HG02798 (cell line): ENCODE measurements at regions not wholly inside any gene's neighbourhood (a gene's known extent, or its start where the extent isn't known, plus 50 kb on each side); places are given as distances from the start of the nearest gene placed in this dataset.
"Not testable (repeated sequence)": the region's sequence is repeated elsewhere in the genome, so short reads cannot be mapped to it uniquely, and the experiment has no call there.

Source experiments
- ATAC-seq: cut with Tn5 transposase; IDR thresholded peaks from one replicate; pipeline ENCODE4 v1.9.1; 2021; ENCODE audit warnings: mild to moderate bottlenecking; ENCODE audit not compliant: unreplicated experiment, poor library complexity

DNA sequence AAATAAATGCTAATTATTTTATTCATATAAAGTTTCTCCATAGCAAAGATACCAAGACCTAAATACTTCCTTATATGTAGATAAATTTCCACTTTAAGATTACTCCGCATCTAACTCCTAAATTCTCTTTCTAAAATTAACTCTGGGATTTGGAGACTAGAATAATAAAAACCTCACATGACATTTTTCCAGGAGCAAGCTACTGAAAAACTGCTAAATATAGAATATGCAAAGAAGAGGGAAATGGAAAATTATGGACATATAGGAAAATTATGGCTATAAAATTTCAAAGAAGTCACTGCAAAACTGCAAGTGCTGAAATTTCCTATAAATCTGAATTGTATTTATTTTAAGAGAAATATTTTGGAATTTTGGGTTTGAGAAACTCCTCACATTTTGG is 186.2 kb downstream of the DUSP6 start:
- ATAC-seq = no peak

DNA sequence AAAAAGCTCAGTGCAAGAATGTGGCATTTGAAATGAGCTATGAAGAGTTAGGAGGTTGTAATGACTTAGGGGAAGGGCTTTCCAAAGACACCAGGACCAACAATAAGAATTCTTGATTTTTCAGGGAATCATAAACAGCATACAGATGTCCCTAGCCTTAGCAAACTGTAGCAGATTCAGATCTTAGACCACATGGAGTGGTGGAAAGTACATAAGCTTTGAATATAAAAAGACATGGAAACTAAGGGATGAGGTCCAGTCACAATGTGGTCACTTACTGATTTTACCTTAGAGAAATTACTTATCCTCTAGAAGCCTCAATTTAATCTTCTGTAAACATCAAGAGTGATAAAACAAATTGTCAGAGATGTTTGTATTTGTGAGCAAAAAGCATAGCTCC is 186.6 kb downstream of the DUSP6 start:
- no peak for ATAC-seq

DNA sequence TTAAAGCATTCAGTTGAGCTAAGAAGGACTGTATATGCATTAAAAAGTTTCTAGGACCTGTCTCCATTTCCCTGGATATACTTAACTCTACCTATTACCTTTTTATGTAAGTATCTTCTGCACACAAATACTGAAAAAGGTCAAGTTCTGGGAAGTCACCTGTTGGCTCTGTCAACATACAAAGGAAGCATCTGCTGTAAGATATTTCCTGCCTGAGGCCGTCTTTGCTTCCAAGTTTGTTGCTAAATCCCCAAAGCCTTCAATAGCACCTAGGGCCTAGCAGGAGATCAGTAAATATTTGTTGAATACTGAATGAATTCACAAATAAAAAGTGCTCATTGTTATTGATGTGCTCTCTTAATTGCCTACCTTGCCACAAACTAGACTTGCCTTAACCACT is 188.4 kb downstream of the DUSP6 start:
- ATAC-seq = no peak

DNA sequence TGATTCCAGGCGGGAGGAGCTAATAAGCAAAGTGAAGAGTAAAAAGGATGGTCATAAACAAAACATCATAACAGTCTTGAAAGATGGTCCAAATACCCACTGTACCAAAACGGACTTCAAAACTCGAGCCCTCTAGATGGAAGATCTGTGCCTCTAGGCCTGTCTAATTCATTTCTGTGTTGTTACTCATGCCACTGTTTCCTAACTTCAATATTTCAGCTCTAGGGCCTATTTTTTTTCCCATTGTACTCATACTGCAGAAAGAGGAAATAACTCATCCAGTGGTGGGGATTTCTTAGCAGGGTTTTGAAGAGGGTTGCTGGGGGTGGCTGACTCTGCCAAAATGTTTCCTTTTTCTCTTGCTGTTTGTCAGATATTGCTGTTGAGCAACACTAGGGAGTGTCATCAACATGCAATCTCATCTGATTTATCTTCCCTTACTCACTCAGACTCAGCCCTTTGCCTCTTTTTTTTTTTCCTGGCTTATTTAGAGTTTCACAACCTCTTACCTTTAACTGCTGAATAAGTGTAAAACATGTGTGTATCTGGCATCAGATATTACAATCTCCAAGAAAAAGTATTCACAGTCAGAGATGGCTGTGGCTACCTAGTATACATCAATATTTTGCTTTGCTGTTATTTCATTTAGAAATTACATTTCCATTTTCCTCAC is 189.6 kb downstream of the DUSP6 start:
- ATAC-seq = peak; percentile 33

DNA sequence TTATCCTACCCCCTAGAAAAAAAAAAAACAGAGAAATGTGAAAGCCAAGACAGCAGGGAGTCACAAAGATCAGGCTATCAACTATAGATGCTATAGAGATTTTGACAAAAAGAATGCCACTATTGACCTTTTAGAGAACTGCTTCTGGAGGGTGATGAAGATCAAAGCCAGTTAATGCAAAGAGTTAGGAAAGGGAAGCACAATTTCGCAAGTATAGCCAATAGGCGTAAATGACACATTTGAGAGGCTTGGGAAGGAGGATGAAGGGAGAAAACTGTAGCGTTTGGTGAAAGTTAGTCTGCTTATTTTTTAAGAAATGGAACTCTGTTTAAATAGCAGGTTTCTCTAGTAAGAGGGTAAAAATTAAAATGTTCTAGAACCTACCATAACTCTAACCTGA is 190.7 kb downstream of the DUSP6 start:
- ATAC-seq = no peak

DNA sequence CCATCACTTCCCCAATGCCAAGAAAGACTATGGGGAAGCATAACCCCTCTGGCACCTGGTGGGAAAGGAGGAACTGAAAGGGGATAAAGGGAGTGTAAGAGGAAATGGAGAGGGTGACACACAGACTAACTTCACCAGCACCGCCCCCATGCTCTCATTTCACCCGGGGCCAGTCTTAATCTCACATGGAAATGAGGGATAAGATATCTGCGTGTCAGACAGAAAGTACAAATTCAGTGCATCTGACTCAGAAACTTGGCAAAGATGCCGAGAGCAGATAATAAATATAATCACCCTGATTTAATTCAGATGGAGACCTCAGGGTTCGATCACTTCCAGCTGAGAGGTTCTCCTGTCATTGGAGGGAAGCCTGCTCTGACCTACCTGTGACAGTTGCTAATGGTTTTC is 191.6 kb downstream of the DUSP6 start:
- ATAC-seq = no peak

DNA sequence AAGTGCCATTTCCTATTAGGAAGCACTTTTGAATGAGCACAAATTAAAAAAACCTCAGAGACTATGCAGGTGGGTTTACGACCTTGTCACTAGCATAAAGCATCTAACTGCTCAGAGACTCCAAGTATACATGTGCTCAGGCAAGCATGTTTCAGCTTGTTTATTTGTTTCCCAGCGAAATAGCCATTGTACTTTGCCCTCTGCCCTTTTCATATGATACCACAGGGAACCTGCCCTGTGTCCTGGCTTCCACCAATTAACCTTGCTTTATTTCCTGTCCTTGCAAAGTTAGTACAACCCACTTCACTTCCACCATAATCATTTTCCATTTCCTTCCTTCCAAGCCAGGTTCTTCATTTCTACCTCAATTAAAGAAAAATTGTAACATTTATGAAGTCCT is 194.9 kb downstream of the DUSP6 start:
- ATAC-seq = no peak

DNA sequence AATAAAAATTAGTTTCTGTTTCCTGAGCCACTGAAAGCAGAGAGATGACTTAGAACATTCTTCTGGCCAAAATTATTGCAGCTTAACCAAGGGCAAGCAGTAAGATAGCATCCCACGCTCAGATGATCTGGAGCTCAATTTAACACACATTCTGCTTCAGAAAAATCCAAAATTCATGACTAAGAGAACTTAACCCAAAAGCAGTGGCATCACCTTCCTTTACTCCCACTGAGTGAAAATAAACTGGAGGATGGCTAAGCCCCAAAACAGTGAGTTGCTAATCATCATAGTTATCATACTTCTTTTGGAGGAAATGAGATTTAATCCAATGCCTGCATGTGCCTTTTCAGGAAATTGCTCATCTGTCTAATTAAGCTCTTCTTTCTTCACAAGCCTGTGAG is 195.4 kb downstream of the DUSP6 start:
- ATAC-seq = no peak

DNA sequence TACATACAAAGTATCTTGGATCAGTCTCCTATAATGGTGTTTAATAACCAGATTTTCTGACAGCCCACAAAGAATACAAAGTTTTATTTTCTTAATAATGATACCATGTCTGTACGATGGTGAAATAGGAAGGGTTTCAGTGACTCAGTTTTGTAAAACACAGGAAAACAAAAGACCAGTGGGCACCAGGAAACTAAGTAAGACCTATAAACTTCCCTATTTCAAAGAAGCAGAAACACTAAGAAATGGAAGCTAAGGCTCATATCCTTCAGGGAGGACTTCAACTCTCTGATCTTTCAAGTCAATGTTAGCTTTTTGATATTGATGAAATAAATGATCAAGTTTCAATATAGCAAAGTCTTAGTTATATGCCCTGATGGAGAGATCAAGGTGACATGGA is 196.0 kb downstream of the DUSP6 start:
- no peak for ATAC-seq

DNA sequence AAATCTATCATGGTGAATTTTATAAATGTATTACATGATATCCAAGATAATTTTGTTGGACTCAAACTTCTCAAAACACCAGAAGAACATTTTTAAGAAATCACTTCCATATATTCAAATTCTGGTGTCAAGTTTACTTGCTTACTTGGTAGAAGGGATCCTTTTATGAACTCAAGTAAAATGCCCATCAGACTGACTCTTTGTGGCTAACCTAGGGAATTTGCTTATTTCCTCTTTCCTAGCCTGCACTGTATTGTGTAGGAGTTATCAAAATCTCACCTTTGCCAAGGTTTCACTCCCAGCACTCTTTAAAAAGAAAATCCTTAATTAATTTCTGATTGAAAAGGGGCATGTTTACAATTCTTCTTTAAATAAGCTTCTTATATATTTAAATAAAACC is 196.5 kb downstream of the DUSP6 start:
- no peak for ATAC-seq

DNA sequence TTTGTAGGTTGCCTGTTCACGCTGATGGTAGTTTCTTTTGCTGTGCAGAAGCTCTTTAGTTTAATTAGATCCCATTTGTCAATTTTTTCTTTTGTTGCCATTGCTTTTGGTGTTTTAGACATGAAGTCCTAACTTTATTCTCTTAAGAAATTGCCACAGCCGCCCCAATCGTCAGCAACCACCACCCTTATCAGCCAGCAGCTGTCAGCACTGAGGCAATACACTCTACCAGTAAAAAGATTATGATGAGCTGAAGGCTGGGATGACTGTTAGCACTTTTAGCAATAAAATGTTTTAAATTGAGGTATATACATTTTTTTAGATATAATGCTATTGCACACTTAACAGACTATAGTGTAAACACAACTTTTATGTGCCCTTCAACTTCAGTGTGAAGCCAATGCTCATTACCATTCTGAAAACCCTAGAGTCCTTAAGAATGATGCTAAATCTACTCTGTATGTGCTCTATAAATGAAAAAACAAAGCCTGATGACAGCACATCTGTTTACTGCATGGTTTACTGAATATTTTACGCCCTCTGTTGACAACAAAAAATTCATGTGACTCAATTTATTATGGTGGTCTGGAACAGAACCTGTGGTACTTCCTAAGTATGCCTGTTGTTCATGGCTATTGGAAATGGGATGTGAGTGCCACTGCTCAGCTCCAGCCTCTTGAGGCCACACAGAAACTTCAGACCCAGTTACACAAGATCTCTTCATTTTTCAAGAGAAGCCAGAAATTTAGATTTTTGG is 197.4 kb downstream of the DUSP6 start:
- no peak for ATAC-seq

DNA sequence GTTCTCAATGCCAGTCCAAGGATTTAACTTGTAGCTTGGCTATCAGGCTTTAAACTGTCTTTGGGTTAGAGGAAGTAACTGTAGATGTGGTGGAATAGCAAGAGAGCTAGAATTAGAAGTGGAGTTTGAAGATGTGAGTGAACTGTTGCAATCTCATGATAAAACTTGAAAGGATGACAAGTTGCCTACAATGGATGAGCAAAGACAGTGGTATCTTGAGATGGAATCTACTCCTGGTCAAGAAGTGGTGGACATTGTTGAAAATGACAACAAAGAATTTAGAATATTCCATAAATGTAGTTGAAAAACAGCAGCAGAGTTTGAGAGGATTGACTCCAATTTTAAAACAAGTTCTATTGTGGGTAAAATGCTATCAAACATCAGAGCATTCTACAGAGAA is 199.0 kb downstream of the DUSP6 start:
- ATAC-seq = no peak

DNA sequence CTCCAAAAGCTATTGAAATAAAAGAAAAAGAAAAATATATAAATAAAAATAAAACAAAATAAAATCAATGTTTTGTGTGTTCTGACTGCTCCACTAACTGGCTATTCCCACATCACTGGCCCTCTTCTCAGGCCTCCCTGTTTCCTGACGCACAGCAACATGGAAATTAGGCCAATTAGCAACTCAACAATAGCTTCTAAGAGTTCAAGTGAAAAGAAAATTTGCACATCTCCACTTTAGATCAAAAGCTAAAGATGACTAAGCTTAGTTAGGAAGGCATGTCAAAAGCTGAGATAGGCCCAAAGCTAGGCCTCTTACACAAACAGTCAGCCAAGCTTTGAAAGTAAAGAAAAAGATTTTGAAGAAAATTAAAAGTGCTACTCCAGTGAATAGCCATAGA is 200.8 kb downstream of the DUSP6 start:
- no peak for ATAC-seq

DNA sequence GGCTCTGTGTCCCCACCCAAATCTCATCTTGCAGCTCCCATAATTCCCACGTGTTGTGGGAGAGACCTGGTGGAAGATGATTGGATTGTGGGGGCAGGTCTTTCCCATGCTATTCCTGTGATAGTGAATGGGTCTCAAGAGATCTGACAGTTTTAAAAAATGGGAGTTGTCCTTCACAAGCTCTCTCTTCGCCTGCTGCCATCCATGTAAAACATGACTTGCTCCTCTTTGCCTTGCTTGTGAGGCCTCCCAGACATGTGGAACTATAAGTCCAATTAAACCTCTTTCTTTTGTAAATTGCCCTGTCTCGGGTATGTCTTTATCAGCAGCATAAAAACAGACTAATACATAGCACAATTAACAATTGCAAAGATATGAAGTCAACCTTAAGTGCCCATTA is 201.5 kb downstream of the DUSP6 start:
- not testable (repeated sequence) for ATAC-seq

DNA sequence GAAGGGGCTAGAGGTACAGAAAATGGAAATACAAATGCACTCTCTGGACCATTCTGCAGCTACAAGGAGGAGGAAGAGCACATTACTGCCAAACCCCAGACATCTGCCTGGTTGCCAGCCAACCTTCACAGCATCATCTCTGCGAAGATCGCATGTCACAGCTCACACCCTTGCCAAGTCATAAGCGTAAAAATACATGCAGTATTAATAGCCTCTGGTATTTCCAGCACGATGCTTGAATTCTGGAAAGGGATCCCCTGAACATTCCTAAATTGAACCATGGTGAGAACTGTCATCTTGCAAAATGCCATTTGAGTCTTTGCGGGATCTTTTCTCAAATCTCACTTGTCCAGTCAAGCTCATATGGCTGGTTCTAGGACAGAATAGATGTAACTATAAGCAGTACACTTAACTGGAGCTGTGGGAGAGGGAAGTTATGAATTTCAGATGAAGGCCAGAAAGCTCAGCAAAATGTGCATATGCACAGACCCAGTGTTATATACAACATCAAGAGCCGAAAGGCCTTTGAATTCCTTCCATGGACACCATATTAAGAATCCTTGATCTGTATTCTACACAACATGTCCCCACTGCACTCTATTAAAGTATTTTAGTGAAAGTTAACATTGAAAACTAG is 211.6 kb downstream of the DUSP6 start:
- no peak for ATAC-seq

DNA sequence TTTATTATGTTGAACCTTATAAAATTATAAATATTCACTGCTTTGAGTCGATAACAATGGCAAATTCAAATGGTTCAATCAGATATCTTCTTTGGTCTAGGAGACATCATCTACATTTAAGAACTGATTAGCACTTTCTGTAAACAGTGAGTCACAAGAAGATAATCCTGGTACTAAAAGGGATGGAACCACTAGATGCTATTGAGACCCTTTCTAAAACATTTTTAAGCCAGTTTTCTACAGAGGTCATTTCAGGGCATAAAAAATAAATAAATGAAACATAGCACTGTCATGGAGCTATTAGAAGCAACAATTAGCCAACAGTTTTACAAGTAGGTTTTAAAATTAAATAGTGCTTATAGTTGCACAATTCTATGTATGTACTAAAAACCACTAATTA is 212.2 kb downstream of the DUSP6 start:
- no peak for ATAC-seq

DNA sequence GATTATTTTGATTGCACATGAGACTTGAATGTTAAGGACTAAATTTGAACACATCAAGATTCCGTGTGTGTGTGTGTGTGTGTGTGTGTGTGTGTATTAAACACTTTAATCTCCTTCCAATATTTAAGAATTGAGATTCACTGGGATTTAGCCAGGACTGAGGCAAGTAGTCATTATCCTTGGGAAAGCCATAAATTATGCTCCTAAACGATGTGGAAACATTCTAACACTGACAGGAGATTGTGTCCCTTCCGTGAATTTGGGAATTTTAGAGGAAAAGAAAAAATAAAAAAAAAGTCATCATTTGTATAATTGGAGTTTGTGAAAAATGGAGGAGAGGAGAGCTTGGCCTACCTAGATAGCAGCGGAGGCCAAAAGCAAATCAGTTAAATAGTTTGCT is 212.9 kb downstream of the DUSP6 start:
- no peak for ATAC-seq

DNA sequence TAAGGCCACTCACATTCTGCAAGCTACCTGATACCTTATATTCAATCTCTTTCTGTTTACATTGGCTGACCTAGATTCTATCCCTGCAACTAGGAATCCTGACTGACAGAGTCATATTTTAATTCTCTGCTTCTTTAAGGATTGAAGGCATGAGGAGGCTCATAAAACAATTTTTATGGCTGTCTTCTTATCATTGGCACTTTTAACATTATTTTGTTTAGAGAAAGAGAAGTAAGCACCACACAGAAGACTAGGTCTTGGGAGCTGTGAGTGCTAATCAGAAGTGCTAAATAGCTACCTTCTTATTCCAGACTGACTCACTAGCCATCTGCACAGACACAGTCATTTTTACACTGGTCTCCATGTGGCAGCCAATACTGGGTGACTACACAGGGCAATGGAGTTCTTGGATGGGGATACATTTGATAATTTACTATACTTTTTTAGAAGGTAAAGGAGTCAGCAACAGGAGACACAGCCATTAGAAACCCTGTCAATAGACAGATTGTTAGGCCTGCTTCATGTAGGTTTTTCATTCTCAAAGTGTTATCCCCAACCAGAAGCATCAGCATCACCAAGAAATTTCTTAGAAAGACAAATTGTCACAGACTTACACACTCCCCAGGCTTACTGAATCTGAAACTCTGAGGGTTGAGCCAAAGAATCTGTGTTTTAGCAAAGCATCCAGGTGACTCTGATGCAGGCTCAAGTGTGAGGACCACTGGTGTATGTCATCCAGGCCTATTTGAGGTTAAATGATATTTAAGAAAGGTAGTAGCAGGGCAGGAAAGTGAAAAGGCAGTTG is 214.1 kb downstream of the DUSP6 start:
- no peak for ATAC-seq

DNA sequence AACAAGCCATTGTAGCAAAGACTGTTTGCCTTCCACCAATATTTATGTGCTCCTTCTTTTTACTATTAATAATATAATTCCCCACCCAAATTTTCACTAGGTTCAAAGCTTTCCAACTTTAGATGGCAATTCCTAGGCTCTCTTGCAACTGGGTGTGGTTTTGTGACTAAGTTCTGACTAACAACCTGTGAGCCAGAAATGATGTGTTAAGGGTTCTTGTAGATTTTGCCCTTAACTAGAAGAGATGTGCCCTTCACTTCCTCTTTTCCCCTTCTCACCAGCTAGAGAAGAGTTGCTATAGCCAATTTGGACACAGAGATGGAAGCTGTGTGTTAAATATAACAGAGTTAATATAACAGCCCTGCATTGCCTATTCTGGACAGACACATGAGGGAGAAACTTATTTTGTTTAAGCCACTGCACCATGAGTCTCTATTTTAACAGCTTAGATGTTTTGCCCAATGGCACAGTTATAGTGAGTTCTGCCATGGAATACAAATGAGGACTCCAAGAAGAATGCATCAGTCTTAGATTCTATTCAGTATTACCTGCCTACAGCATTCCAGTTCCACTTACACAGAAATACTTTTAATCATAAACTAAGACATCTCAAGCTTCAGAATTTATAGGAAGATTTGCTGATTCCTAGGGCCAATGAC is 216.2 kb downstream of the DUSP6 start:
- peak; percentile 34 for ATAC-seq

DNA sequence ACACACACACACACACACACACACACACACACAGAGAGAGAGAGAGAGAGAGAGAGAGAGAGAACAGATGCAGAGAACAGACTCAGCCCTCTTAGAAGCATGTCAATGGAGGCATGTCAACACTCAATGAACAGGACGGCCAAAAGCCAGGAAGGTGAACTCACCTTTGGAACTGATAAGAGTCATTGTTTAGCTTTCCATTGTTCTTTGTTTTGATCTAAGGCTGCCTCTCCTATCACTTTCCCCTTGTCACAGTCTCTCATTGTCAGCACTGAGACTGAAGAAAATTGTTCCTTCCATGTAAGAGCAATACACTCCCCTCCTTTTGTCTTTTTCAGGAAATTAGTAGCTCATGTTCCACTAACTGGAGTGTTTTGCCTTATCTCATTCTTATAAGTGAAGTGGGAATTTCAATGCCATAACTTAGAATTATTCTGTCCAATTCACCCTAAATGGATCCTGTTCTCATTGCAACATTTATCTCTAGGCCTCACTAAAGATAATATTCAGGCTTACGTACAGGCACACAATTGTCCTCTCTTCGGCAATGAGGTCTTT is 218.0 kb downstream of the DUSP6 start:
- no peak for ATAC-seq
